ENCODE measurements at regions not wholly inside any gene's neighbourhood (a gene's known extent, or its start where the extent isn't known, plus 50 kb on each side); places are given as distances from the start of the nearest gene placed in this dataset.

DNA sequence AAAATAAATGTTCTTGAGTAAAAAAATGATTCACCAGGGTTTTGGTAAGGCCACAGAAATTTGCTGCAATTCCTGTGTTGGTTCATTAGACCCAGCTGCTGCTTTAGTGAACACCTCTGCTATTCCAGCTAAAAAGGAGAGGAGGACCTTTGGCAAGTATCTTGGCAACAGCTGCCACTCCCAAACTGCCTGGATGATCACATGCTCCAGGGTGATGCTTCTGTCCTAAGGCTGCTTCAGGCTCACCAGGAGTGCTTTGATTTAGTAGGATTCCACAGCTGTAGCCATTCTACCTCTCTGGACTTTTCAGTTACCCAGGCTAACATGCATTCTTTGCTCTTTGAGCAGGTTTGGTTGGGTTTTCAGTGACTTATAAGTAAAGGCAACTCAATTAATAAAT lies 82.6 kb upstream of the NPVF start:
- TF ChIP-seq POLR2A (IDR thresholded peaks at IDR 0.05): no peak
- TF ChIP-seq, protein P1, sequence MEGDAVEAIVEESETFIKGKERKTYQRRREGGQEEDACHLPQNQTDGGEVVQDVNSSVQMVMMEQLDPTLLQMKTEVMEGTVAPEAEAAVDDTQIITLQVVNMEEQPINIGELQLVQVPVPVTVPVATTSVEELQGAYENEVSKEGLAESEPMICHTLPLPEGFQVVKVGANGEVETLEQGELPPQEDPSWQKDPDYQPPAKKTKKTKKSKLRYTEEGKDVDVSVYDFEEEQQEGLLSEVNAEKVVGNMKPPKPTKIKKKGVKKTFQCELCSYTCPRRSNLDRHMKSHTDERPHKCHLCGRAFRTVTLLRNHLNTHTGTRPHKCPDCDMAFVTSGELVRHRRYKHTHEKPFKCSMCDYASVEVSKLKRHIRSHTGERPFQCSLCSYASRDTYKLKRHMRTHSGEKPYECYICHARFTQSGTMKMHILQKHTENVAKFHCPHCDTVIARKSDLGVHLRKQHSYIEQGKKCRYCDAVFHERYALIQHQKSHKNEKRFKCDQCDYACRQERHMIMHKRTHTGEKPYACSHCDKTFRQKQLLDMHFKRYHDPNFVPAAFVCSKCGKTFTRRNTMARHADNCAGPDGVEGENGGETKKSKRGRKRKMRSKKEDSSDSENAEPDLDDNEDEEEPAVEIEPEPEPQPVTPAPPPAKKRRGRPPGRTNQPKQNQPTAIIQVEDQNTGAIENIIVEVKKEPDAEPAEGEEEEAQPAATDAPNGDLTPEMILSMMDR (IDR thresholded peaks at IDR 0.05): no peak
- TF ChIP-seq EP300 (IDR thresholded peaks at IDR 0.05): no peak
